Hematopoietic multipotent progenitor cell (in vitro differentiated cells): ENCODE measurements at regions not wholly inside any gene's neighbourhood (a gene's known extent, or its start where the extent isn't known, plus 50 kb on each side); places are given as distances from the start of the nearest gene placed in this dataset.
"Not testable (repeated sequence)": the region's sequence is repeated elsewhere in the genome, so short reads cannot be mapped to it uniquely, and the experiment has no call there.

Experiments
- DNase-seq, 3 donors: peaks; one replicate each; pipeline ENCODE4 v3.0.0-alpha.2; 2011 to 2015; ENCODE audit warnings: low read depth in 2 of 3, low spot score in 2 of 3

DNA sequence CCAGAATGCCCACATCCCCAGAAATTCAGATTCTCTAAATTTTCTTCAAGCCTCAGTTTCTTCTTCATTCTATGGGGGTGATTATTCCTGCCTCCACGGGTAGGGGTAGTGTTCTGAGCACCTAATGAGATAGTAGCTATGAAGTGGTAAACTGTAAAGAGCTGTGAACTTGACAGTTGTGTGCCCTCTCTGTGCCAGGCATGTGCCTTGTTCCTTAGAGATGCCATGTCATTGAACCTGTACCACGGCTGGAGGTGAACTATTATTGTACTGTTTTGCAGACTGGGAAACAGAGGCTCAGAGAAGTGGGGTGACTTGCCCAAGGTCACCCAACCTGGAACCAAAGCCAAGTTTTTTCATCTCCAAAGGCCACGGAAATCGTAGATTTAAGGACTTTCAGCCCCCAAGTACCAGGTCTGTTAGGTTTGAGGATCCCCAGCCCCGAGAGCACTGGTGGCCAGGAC is 67.7 kb upstream of the SIRPA start:
- no peak for DNase-seq

- no peak for DNase-seq
Observed at GRCh38 chr20:1825938-1826445, 69.2 kb upstream of the SIRPA start.

DNA sequence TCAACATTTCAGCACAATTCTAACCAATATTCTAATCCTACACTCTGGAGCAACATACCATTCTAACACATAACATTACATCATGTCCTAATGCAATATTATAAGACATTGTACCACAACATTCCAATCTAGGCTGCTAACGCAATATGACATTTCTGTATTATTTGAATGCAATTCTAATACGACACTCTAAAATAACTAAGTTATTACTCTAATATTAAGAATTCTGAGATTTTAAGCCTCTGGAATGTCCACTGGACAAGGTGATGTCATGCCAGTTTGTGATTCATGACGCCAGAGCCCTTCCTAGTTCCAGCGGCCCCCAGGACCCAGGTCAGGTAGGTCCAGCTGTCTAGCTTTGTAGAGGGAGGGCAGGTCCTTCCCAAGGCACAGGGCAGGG is 69.7 kb upstream of the SIRPA start:
- DNase-seq = no peak

DNA sequence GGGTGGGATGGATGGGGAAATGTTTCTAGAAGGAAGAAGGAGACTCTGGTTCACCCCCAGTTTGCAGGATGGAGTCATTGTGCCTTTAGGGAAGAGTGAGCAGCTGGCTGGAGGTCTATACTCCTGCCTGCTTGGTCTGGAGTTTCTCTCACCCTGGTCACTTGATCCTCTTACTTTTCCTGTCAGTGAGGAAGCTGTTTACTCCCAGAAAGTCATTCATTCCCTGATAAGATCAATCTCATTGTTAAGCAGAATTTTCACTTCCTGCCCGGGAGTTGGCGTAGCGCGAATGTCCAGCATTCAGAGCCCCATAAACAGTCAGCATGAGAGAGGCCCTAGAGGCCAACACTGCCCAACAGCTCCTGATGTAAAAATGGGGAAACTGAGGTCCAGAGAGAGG is 70.4 kb upstream of the SIRPA start:
- no peak for DNase-seq

DNA sequence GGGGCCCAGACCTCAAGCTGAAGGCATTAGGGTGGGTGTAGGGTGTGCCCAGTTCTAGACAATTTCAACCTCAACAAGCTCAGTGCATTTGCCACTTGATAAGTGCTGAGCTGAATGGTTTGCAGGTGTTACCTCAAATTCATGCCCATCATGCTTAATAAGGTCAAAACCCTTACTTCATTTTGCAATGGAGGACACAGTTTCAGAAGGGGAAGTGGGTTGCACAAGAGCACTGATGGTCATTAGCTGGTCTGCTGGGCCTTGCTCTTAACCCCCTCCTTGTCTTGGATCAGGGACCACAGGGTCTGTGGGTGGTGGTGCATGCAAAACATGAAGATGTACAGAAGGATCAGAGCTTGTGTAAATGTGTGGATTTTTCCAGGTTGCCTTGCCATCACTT is 71.0 kb upstream of the SIRPA start:
- no peak for DNase-seq

GRCh38 chr20:1823450-1823844 is 71.8 kb upstream of the SIRPA start:
- DNase-seq = no peak

DNA sequence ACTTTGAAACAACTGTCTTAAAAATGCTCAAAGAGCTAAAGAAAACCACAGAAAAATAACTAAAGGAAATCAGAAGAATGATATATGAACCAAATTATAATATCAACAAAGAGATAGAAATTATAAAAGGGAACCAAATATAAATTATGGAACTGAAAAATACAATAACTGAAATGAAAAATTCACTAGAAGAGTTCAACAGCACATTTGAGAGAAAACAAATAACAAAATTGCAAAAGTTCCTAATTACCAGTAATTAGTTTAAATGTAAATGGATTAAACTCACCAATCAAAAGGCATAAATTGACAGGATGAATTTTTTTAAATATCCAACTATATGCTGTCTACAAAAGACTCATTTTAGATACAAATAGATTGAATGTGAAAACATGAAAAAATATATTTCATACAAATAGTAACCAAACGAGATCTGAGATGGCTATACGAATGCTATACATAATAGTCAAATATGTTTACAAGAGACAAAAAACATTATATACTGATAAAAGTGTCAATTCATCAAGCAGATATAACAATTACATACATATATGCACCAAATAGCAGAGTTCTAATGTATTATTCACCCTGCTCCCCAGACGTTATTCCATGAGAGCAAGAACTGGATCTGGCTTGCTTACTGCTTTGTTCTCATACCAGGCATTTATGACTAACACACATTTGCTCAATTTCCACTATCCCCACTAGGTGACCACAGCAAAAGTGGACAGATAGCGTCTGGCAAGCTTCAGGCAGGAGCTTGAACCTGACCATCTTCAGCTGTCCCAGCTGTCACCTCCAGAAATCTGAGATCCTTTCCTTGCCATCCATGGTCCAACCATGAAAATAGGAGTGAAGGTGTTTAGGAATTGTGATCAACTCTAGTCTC is 72.4 kb upstream of the SIRPA start:
- no peak for DNase-seq

DNA sequence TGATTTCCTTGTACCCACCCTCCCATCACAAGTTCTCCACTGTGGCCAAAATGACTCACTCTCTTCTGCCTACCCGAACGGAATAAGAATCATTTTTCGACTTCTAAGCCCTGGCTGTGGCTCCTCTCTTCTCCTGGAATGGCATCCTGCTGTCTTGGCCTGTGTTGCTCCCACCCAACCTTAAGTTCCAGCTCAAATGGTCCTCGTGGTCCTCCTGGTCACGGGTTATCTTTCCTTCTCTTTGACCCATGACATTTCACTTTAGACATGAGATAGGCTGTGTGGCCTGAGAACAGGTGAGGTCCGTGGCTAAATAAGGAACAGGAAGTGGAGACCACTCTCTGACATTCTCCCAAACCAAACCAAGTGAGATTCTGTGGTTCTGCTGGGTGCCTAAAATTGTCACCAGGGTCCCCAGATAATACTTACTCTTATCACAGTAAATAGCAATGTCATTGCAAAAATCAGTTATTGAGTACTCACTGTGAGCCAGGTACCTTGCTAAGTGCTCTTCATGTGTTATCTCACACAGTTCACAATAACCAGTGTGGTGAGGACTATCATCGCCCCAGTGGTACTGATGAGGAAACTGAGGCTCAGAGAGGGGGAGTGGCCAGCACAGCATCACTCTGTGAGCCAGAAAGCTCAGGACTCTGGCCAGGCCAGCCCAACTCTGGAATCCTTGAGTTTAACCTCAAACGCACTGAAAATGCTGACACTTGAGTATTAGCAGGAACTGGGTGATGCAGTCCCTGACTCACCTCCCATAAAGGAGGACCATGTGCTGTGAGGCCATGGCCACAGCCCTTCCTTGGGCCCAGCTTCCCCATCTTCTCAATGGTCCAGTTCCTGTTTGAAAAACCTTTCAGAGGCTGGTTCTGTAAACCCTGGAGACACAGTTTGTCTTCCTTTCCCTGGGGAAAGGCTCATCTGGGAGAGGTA is 74.8 kb upstream of the SIRPA start:
- no peak for DNase-seq

- DNase-seq = peak in 1 of 3 donors; percentile 14
Observed at GRCh38 chr20:1819311-1820137, 75.7 kb upstream of the SIRPA start.

GRCh38 chr20:1818895-1819294 is 76.3 kb upstream of the SIRPA start:
- no peak for DNase-seq

DNA sequence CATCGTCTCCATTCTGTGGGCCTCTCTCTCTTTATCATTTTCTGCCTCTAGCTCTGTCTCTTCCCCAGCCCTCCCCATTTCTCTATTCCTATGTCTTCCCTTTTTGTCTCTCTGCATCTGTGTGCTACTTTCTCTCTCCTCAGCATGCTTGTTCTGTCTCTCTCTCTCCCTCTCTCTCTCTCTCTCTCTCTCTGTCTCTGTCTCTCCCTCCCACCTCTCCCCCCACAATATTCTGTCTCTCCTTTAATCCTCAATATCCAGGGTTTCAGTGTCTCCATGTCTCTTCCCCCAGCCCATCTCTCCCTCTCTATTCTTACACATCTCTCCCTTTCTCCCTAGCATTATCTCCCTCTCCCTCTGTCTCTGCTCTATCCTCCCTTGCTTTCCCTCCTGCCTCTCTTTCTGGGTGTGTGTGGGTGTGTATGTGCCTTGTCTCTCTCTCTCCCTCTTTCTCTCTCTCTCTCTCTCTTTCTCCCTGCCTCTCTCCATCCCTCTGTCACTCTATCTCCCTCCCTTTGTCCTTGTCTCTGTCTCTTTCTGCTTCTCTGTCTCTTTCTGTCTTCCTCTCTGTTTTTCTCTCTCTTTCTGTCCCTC is 76.9 kb upstream of the SIRPA start:
- no peak for DNase-seq

- no peak for DNase-seq
Observed at GRCh38 chr20:1817577-1818211, 77.5 kb upstream of the SIRPA start.

DNA sequence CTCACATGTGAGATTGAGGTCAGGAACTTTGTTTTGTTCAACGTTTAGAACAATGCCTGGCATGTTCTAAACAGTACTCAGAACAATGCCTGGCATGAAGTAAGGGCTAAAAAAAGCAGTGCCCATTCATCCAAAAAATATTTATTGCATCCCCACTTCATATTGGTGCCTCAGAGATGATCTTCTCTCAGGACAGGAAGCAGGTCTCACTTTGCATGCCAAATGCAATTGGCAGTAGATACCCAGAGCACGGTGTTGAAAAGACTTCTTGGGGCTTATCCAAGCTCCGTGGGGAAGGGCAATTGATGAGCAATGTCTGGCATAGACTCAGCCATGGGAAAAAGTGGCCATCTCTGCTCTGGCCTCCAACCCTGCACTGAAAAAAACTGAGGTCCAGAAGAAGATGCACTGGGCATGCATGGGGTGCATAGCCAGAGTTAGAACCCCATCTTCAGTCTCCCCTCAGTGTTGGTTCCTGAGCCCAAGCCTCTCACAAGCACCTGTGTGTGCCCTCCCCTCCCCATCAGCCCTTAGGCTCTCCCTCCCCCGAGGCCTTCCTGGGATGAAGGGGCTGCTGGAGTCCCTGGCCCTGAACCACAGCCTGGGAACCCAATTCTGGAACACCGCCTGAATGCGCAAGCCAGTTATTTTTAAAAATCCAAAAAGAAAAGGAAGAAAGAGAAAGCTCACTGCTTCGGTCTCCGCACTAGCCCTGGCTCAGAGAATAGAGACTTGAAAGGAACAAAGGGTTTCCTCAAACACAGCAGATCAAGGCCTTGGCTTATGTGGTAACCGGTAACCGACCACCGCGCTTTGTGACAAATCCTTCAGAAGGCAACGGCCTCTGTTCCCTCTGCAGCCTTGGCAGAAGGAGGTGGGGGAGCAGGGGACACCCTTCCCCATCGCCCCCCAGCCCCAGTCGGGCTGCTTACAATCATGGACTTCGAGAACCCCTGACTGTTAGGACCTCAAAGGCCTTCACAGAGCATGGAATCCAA is 78.5 kb upstream of the SIRPA start:
- DNase-seq = no peak

DNA sequence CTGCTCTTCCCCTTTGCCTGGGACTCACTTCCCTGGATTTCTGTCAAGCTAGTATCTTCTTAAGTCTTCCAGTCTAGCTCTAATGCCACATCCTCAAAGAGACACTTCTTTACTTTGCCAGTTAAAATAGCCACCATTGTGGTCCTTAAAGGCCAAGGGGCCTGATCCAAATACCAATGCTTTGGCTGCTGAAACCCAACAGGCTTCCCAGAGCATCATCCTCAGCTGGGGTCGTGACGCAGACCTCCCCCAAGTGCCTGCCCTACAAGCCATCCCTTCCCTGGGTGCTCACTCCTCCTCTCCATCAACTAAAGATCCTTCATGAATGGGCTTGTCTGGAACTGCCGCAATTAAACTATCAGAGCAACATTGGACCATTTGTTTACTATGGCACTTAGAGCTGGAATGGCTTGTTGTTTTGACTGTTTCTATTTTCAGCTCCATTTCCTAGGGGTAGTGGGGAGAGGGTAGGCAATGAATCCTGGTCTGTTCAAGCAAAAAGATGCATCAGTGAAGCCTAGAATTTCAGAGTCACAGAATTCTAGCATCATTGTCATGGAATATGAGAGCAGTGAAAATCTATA is 79.6 kb upstream of the SIRPA start:
- DNase-seq = no peak

DNA sequence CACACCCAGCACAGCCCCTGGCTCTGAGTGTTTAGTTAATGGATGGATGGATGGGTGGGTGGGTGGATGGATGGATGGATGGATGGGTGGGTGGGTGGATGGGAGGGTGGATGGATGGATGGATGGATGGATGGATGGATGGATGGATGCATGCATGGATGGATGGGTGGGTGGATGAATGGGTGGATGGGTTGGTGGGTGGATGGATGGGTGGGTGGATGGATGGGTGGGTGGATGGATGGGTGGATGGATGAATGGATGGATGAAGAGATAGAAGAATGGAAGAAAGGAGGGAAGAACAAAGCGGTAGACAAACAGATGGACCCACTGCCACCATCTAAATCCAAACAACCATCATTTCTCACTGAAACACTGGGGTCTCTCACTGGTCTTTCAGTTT is 80.3 kb upstream of the SIRPA start:
- DNase-seq = not testable (repeated sequence)

- DNase-seq = no peak
Observed at GRCh38 chr20:1813674-1814635, 81.3 kb upstream of the SIRPA start.

DNA sequence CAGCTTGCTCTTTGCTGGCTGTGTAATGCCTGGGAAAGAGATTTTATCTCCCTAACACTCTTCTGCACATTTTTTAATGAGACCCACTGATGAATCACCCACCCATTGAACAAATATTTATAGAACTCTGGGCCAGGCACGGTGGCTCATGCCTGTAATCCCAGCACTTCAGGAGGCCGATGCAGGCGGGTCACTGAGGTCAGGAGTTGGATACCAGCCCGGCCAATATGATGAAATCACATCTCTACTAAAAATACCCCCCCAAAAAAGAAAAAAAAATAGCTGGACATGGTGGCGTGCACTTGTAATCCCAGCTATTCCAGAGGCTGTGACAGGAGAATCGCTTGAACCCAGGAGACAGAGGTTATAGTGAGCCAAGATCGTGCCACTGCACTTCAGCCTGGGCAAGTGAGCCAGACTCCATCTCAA is 82.1 kb upstream of the SIRPA start:
- DNase-seq = no peak
